Loucy (cell line): ENCODE measurements at regions not wholly inside any gene's neighbourhood (a gene's known extent, or its start where the extent isn't known, plus 50 kb on each side); places are given as distances from the start of the nearest gene placed in this dataset.

ENCODE experiments used
- H2AFZ ChIP-seq: fragments of 200-600 bp; sonication (generic); 2 replicates; pipeline ENCODE4 v1.6.0; 2016; ENCODE audit warnings: antibody characterized with exemption, mild to moderate bottlenecking, low read length, moderate library complexity
- H3F3A ChIP-seq: fragments of 200-600 bp; 2 replicates; pipeline ENCODE4 v1.6.0; 2016; ENCODE audit warnings: antibody characterized with exemption, low read depth, mild to moderate bottlenecking
- H3K27me3 ChIP-seq: fragments of 200-600 bp; sonication (generic); 2 replicates; pipeline ENCODE4 v1.6.1; 2014; ENCODE audit warnings: low read length, mild to moderate bottlenecking; ENCODE audit not compliant: insufficient read depth, poor library complexity, severe bottlenecking
- H3K36me3 ChIP-seq: fragments of 200-600 bp; sonication (generic); 2 replicates; pipeline ENCODE4 v1.6.1; 2016; ENCODE audit warnings: low read length; ENCODE audit not compliant: insufficient read depth
- H3K4me1 ChIP-seq: fragments of 200-600 bp; sonication (generic); 2 replicates; pipeline ENCODE4 v1.5.1; 2014; ENCODE audit warnings: low read length, mild to moderate bottlenecking; ENCODE audit not compliant: insufficient read depth, poor library complexity, severe bottlenecking
- H3K4me2 ChIP-seq: fragments of 200-600 bp; sonication (generic); 2 replicates; pipeline ENCODE4 v1.6.0; 2014; ENCODE audit warnings: antibody characterized with exemption, low read length, low read depth, mild to moderate bottlenecking; ENCODE audit not compliant: poor library complexity, severe bottlenecking
- H3K4me3 ChIP-seq: fragments of 200-600 bp; sonication (generic); 2 replicates; pipeline ENCODE4 v1.5.1; 2014; ENCODE audit warnings: low read length, mild to moderate bottlenecking, mixed read lengths; ENCODE audit not compliant: poor library complexity, severe bottlenecking
- H3K79me2 ChIP-seq: fragments of 200-600 bp; sonication (generic); 2 replicates; pipeline ENCODE4 v1.6.1; 2014; ENCODE audit warnings: low read length; ENCODE audit not compliant: insufficient read depth
- H3K9ac ChIP-seq: fragments of 200-600 bp; sonication (generic); 2 replicates; pipeline ENCODE4 v1.6.0; 2014; ENCODE audit warnings: mild to moderate bottlenecking, low read depth, low read length, moderate library complexity; ENCODE audit not compliant: poor library complexity, severe bottlenecking
- H3K9me2 ChIP-seq: fragments of 200-600 bp; sonication (generic); replicated peaks from 2 replicates; pipeline ENCODE4 v1.6.1; 2016; ENCODE audit warnings: low read depth, low read length, mixed read lengths
- H3K9me3 ChIP-seq: fragments of 200-600 bp; sonication (generic); 2 replicates; pipeline ENCODE4 v1.6.1; 2014; ENCODE audit warnings: mild to moderate bottlenecking, antibody characterized with exemption, low read length, low read depth; ENCODE audit not compliant: insufficient read depth
- H4K20me1 ChIP-seq: fragments of 200-600 bp; sonication (generic); 2 replicates; pipeline ENCODE4 v1.6.0; 2014; ENCODE audit warnings: antibody characterized with exemption, low read length, mild to moderate bottlenecking; ENCODE audit not compliant: insufficient read depth, poor library complexity, severe bottlenecking
- EZH2phosphoT487 ChIP-seq: fragments of 200-600 bp; IDR thresholded peaks from 2 replicates; pipeline ENCODE4 v1.6.1; 2018; ENCODE audit warnings: antibody characterized with exemption, mild to moderate bottlenecking, moderate library complexity, borderline replicate concordance
- TF ChIP-seq, protein P1 (sequence below): fragments of 200-600 bp; sonication (generic); conservative IDR thresholded peaks from 2 replicates; pipeline ENCODE4 v1.5.1; 2014; ENCODE audit warnings: mild to moderate bottlenecking, antibody characterized with exemption, low read length

DNA sequence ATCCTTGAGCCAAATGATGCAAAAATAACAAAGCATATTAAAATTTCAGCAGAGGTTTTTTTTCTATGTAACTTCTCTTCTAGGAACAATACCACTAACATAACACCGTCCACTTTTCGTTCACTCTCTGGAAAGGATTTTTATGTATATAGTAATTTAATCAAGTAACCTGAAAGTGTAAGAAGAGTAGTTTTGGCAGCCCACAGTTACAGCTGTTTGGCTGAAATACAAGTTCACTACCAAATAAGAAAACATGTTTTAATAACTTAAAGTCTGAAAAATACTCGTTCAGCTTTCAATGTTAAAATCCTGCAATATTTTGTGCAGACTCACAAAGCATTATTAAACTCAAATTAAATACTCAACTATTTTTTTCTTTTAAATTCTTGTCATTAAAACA, 896.8 kb upstream of the ADGRL4 start:
- Histone ChIP-seq H3K4me3 (no peak overlapping the region), H3K36me3 (no peaks in the 10 kb centered on the region), H3K4me1 (no peaks in the 10 kb centered on the region), H3K79me2 (no peaks in the 10 kb centered on the region), H3K9me3 (no peaks in the 10 kb centered on the region), H2AFZ (no peak overlapping the region), H3K9ac (no peak overlapping the region), H3F3A (no peaks in the 10 kb centered on the region), H4K20me1 (no peaks in the 10 kb centered on the region), H3K4me2 (no peak overlapping the region), H3K9me2 (no peaks in the 10 kb centered on the region), H3K27me3 (no peaks in the 10 kb centered on the region)
- TF ChIP-seq, protein P1, sequence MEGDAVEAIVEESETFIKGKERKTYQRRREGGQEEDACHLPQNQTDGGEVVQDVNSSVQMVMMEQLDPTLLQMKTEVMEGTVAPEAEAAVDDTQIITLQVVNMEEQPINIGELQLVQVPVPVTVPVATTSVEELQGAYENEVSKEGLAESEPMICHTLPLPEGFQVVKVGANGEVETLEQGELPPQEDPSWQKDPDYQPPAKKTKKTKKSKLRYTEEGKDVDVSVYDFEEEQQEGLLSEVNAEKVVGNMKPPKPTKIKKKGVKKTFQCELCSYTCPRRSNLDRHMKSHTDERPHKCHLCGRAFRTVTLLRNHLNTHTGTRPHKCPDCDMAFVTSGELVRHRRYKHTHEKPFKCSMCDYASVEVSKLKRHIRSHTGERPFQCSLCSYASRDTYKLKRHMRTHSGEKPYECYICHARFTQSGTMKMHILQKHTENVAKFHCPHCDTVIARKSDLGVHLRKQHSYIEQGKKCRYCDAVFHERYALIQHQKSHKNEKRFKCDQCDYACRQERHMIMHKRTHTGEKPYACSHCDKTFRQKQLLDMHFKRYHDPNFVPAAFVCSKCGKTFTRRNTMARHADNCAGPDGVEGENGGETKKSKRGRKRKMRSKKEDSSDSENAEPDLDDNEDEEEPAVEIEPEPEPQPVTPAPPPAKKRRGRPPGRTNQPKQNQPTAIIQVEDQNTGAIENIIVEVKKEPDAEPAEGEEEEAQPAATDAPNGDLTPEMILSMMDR = no peak
- TF ChIP-seq EZH2phosphoT487 = no peak

DNA sequence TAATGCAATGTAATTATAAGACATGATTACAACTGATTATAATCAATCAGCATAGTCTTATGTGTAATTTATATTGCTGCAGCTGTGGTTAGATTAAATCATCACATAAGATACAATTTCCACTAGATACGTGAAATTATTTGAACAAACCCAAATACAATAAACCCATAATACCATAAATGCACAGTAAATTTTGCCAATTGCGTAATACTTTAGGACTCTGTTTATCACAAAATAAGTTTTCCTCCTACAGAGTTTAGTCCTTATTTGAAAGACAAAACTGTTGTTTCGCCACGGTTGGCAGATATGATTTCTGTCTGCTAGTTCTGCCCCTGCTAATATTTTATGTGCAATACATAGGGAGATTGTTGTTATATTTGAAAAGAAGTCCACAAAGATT, 895.9 kb upstream of the ADGRL4 start:
- Histone ChIP-seq H3K9me3 (no peaks in the 10 kb centered on the region), H2AFZ (no peak overlapping the region), H3F3A (no peaks in the 10 kb centered on the region), H3K36me3 (no peaks in the 10 kb centered on the region), H3K9ac (no peak overlapping the region), H3K9me2 (no peaks in the 10 kb centered on the region), H3K4me1 (no peaks in the 10 kb centered on the region), H3K4me3 (no peak overlapping the region), H4K20me1 (no peaks in the 10 kb centered on the region), H3K79me2 (no peaks in the 10 kb centered on the region), H3K27me3 (no peaks in the 10 kb centered on the region), H3K4me2 (no peak overlapping the region)
- TF ChIP-seq EZH2phosphoT487 = no peak
- TF ChIP-seq, protein P1 = no peak

DNA sequence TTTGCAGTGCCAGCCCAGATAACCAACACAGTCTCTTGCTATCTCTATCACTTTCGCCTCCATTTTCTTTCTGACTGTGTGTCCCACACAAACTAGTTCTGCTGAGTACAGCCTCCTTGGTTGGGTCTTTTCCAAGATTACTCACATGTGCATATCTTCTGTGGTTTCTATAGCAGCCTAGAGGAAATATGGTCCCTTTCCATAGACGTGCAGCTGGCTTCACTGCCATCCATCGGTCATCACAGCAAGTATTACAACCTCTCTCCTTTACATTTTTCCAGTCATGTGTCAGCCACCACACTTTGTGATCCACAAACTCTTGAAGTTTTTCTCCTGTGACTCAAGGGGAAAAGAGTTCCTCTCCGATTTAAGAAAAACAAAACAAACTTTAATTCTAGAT, 893.4 kb upstream of the ADGRL4 start:
- Histone ChIP-seq H3K4me1 (no peaks in the 10 kb centered on the region), H3K4me2 (no peak overlapping the region), H3K9ac (no peak overlapping the region), H4K20me1 (no peaks in the 10 kb centered on the region), H2AFZ (no peak overlapping the region), H3K9me3 (no peaks in the 10 kb centered on the region), H3K27me3 (no peaks in the 10 kb centered on the region), H3K4me3 (no peak overlapping the region), H3F3A (no peaks in the 10 kb centered on the region), H3K79me2 (no peaks in the 10 kb centered on the region), H3K9me2 (no peaks in the 10 kb centered on the region), H3K36me3 (no peaks in the 10 kb centered on the region)
- no peak for TF ChIP-seq EZH2phosphoT487
- TF ChIP-seq, protein P1 = no peak
